ENCODE measurements at regions not wholly inside any gene's neighbourhood (a gene's known extent, or its start where the extent isn't known, plus 50 kb on each side); places are given as distances from the start of the nearest gene placed in this dataset.

- no peak for DNase-seq
These were observed 213.4 kb downstream of the CBLN1 start for GRCh38 chr16:49068224-49068623.

GRCh38 chr16:49067776-49068175 lies 213.9 kb downstream of the CBLN1 start:
- DNase-seq = no peak

GRCh38 chr16:49061137-49061714 lies 220.4 kb downstream of the CBLN1 start:
- no peak for DNase-seq

GRCh38 chr16:49060728-49061127 lies 220.9 kb downstream of the CBLN1 start:
- DNase-seq = no peak

DNA sequence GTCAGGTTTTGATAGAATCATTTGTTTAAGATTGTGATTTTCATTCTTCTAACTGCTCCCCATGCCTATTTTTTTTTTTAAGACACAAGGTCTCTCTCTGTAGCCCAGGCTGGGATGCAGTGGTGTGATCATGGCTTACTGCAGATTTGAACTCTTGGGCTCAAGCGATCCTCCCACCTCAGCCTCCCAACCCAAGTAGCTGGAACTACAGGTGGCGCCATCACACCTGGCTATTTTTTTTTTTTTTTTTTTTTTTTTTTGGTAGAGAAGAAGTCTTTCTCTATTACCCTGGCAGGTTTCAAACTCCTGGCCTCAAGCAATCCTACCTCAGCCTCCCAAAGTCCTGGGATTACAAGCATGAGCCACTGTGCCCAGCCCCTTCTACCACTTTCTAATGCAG lies 223.3 kb downstream of the CBLN1 start:
- DNase-seq = no peak

DNA sequence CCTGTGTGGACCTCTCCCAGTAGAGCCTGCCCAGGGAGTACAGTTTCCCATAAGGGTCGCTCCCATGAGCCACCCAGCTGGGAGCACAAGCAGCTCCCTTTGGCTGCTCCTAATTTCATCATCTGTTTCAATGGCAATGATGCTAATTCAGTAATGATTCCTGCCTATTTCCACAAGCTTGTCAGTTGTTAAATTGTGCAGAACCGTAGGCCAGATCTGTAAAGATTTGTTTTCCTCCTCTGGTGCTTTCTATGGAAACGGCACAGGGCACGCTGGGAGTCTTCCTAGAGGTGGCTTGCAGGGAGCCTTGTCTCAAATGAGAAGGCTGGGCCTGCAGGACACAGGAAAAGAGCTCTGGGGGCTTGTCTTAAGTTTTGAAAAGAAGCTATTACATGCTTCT lies 223.7 kb downstream of the CBLN1 start:
- DNase-seq = no peak

DNA sequence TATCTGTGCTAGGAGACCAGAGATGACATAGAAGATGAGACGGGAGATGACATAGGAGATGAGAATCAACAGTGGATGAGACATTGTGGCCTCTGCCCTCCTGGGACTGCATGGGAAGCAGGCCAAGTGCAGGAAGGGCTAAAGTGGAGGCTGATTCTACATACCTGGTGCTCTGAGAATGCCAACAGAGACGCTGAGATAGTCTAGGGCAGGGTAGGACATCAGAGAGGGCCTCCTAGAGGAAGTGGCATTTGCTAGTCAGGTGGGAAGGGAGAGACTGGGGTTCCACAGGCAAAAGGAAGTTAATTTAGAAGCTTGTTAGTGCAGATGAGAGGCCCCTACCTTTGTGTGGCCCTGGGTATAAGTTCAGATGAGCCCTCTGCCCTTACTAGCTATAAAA lies 224.2 kb downstream of the CBLN1 start:
- DNase-seq = no peak

- no peak for DNase-seq
These were observed 225.1 kb downstream of the CBLN1 start for GRCh38 chr16:49056546-49056945.

DNA sequence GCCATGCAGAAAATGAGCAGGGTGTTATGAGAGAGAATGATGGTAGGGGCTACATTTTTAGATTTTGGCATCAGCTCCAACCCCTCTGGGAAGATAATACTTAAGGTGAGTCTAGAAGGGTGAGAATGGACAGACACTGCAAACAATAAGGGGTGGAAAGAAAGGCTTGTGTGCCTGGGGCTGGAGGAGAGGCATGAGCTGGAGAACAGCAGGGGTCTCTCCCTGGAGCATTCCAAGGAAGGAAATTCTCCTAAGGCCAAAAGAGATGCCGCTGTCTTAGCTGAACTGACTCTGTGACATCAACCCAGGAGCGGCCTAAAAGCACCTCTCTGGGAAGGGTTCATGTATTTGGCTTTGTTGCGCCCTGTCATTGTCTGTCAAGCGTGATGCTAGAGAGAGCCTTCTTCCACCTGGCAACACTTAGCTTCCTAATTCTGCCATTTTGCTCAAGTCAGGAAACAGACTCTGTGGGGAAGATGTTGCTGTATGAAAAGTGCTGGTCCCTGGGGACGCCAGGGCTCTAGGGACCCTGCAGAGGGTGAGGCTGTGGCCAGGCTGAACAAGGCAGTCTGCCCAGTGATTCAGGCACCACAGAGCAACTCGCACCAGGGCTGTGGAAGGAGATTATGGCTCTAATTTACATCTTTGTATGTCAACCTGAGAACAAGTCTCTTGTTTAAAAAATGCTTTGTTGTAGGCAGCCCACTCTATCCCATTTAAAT lies 225.7 kb downstream of the CBLN1 start:
- DNase-seq = no peak

DNA sequence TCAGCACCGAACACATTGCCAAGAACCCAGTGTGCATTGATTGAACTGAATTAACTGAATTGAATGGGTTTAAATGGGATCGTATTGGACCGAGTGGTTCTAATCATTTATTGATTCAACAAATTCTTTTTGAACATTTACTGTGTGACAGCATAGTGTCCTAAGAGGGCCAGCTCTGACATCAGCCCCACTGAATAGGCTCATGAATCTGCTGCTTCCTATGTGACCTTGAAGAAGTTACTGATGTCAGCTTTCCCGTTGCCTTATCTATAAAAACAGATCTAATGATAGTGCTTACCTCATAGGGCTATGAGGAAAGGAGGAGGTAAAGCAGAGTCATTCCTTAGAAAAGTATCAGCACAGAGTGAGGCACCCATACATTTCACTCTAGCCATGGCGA lies 226.3 kb downstream of the CBLN1 start:
- no peak for DNase-seq

GRCh38 chr16:49054606-49055005 lies 227.0 kb downstream of the CBLN1 start:
- no peak for DNase-seq

- DNase-seq = no peak
These were observed 228.8 kb downstream of the CBLN1 start for GRCh38 chr16:49052846-49053245.

DNA sequence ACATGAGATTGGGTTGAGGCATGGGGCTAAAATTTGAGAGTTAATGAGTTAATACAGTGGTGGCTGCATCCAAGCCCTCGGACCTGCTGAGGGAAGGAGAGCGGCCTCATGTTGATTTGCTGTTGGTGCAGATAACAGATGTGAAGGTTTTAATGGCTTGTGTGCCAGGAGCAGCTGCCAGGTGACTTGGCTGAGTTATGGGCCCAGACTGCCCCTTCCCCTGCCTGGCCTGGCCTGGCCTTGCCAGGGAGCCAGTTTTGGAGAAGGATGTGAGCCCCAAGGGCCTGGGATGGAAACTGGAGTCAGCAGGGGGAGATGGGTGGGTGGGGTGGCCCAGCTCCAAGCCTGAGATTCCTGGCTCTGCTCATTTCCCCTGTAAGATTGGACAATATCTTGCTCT lies 230.1 kb downstream of the CBLN1 start:
- DNase-seq = no peak

GRCh38 chr16:49050607-49051006 lies 231.0 kb downstream of the CBLN1 start:
- DNase-seq = no peak

- no peak for DNase-seq
These were observed 232.0 kb downstream of the CBLN1 start for GRCh38 chr16:49049644-49050043.

GRCh38 chr16:49049191-49049590 lies 232.4 kb downstream of the CBLN1 start:
- DNase-seq = no peak

DNA sequence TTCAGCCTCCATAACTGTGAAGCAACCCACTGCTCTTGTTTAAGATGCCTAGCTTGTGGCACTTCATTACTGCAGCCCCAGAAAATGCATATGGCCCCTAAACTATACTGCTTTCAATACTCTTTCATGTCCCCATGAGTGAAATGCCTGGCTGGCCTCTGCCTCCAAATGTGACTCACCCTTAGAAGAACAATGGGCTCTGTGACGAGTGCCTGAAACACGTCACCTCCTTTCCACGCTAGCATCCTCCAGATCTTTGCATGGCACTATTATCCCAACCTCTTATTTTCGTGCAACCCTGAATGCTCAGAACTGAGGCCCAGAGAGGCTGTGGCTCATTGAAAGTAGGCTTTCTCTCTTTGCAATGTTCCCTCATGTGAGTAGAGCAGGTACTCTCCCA lies 233.1 kb downstream of the CBLN1 start:
- no peak for DNase-seq

DNA sequence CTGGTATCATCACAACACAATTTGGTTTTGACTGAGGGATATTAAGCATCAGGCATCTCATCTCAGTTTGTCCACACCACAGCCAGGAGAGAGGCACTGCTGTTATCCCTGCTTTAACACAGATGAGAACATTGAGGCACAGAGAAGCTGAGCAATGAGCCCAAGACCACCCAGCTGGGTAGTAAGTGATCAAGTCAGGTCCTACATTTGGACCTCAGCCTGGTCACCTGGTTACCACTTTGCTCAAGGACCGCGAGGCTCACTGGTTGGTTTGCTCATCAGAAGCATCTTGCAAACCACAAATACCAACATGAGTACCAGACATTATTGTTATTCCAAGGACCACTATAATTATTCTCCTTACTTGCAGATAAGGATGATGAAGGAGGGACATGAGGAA lies 245.5 kb downstream of the CBLN1 start:
- no peak for DNase-seq

DNA sequence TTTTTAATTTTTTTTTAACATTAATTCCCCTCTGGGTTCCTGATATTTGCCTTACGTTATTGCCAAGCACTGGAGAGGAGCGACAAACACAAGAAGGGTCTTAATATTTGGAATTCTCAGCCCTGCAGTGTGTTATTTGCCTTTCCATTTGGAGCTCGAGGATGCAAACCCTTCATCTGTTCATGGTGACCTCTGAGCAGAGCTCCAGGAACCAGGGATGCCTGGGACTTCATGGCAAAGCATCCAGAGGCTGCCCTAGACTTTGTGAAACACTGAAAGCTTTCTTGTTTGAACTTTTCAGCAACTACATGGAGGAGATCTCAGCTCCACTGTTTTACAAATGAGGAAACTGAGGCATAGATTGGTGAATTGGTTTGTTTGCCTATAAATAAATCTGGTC lies 254.2 kb downstream of the CBLN1 start:
- no peak for DNase-seq

GRCh38 chr16:49026566-49027181 lies 255.0 kb downstream of the CBLN1 start:
- DNase-seq = no peak

GRCh38 chr16:49024896-49025295 lies 256.7 kb downstream of the CBLN1 start:
- no peak for DNase-seq

GRCh38 chr16:49024016-49024415 lies 257.6 kb downstream of the CBLN1 start:
- no peak for DNase-seq

DNA sequence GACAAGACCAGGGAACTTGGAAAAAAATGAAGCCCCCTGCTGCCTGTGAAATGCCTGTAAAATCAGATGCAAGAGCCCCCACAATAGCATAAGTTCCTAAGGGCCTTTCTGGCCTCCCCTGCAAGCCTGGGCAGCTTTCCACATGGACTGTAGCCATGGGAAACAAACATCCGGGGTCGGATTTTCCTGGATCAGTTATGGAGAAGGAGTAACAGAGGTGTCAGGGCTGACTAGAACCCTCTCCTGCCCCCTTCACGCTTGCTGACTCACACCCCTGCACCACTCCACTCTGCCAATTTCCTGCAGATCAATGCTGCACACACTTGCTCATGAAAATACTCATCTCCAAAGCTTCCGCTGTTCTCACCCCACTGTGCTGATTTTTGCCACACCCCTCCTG lies 258.6 kb downstream of the CBLN1 start:
- no peak for DNase-seq

DNA sequence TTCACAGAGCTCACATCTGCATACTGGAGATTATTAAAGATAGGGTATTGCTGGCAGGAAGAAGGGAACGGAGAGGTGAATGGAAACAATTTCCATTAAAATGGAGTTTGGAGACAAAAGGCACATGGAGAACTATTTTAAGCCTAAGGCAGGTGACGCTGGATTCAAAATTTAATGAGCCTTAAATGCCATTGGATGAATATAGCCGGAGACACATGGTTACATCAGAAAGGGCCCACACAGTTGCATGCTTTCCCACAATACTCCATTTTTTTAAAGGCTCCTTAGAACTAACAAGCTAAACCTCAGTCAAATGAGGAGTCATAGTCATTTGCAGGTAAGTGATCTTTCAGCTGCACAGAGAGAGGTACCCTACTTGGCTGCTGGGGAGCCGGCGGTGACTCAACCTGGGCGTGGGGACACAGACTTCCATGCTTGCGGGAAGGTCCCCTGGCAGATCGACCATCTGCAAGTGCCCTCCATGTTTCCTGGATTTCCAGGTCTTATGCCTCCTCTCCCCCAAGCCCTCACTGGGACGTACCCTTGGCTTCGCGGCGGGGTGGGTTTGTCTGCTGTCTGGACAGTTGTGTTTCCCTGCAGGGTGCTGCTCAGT lies 259.2 kb downstream of the CBLN1 start:
- no peak for DNase-seq
